NCI-H146 treated with DMSO at 0.1 percent for 48 hours (cell line): ENCODE measurements at regions not wholly inside any gene's neighbourhood (a gene's known extent, or its start where the extent isn't known, plus 50 kb on each side); places are given as distances from the start of the nearest gene placed in this dataset.

Experiments used
- DNase-seq: peaks from one replicate; lab custom pipeline; 2025; ENCODE audit not compliant: unreplicated experiment; lab: John Stamatoyannopoulos, UW

- no peak for DNase-seq
Measured at GRCh38 chr6:14655201-14656061, 537.9 kb downstream of the CD83 start.

- DNase-seq, result no peak
Measured at GRCh38 chr6:14656078-14656521, 538.5 kb downstream of the CD83 start.

GRCh38 chr6:14656649-14657048, 539.1 kb downstream of the CD83 start:
- DNase-seq, result no peak

GRCh38 chr6:14658030-14658429, 540.5 kb downstream of the CD83 start:
- DNase-seq, result no peak

GRCh38 chr6:14658886-14659561, 541.5 kb downstream of the CD83 start:
- DNase-seq, result no peak

DNA sequence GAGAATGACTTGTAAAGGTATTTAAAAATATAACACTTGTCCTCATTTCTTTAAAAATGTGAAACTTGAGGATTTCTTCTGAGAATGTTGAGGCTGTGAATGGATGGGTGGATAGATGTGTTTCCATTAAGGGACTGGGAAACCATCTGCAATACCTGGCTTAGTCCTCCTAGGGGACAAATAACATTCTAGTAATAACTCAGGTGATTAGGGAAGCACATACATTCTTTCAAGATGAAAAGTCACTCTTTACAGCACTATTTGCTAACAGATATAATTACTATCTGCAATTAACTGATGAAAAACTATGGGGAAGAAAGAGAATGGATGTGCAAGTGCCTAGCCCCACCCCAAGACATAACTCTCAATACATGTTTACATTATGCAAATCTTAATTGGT, 542.3 kb downstream of the CD83 start:
- no peak for DNase-seq

DNA sequence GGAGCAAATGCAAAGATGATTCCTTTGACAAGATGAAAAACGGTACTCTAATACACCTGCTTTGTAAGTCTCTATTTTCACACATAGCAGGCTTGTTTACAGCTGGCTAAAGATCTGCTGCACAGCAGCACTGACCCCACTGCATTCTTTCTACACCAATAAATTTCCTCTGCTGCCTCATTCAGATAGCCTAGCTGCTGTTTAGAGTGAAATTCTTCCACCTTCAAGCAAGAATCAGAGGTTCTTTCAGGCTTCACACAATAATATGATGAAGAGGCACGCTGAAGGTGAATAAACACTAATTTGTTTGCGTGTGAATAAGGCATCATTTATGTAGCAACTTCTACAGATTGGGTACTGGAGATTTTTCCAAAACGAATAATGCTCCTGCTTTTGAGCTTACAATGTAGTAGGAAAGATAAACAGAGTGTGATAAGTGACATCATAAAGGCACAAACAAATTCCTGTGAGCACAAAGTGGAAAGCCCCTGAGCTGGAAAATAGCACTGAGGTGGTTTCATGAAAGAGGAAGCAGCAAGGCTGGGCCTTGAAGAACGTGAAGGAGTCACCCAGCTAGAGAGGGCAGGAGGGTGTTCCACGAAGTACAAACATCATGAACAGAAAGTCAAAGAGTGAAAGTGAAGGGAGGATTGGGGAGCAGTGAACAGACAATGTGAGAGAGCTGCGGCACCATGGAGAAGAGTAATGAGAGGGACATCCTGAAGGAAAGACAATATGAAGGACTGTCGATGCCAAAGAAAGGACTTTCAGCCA, 543.4 kb downstream of the CD83 start:
- DNase-seq, result no peak

GRCh38 chr6:14661691-14662090, 544.1 kb downstream of the CD83 start:
- no peak for DNase-seq

DNA sequence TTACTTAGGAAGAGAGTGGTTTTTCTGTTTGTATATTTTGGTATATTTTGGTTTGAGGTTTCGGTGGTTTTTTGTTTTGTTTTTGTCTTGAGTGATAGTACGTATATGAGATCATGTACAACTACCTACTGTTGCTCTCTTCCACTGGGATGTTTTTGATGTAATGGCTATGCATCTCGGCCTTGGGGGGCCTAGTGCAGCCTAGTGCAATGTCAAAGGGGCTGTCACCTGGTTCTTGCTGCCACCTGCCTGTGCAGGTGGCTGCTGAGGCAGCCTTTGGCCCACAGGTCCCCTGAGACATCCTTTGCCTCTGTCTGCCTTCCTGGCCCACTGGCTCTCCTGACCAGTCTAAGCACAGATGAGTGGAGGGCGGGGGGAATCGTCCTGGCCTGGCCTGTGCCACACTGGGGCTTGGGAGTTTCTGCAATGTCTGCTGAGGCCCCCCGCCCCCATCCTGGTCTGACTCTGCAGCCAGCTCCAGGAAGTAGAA, 546.6 kb downstream of the CD83 start:
- peak; percentile 57 for DNase-seq

GRCh38 chr6:14664621-14665315, 547.2 kb downstream of the CD83 start:
- DNase-seq, result peak; percentile 88

DNA sequence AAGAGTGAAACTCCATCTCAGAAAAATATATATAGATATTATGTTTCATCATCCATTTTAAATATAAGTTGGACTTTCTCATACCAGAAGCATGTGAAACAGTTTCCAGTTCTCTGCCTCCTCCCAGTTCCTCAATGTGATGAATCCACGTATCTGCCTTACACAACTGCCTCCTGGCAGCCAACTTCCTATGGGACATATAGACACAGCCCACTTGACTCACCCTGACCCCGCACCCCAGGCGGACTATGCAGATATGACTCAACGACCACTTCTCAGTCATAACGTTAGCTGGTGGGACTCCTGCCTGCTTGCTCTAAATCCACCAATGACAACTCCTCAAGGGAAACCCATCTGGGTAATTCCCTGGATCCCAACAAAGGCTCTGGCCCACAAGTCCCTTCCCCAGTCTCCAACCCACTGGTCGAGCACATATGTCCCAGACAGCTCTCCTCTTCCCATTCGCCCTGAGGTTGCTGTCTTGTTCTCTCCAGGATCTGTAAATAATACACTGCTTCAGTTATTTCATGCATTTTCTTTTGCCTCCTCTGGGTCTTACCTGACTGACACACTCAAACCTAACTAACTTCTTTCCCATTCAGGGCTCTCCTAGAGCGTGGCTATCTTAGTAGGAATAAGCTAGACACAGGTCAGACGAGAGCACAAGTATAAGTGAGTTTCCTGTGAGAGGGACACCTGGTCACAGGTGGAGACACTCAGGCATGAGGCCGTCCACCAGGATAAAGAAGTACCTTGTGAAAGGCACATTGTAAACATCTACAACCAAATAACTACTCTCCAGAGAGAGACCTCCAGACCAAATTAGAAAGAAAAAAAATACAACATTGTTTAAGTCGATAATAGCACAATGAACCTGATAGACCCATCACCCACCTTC, 548.5 kb downstream of the CD83 start:
- DNase-seq, result no peak

- no peak for DNase-seq
Measured at GRCh38 chr6:14670806-14671205, 553.2 kb downstream of the CD83 start.

GRCh38 chr6:14671261-14671681, 553.7 kb downstream of the CD83 start:
- DNase-seq, result no peak

DNA sequence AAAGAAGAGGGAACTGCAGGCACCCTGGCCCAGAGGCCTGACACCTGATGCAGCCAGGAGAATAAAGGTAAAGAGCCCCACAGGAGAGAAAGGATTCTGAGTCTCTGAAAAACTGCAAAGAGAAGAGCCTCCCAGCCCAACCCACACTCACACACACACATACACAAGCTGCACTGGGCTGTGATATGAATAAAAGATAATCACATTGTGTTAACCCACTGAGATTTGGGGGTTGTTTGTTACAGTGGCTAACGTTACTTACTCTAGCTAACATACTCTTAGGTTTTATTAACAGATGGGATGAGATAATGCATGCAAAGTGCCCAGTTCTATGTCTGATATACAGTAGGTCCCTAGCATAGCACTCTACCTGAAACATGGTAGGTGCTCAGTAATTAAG, 554.4 kb downstream of the CD83 start:
- DNase-seq, result no peak

- no peak for DNase-seq
Measured at GRCh38 chr6:14673201-14673600, 555.6 kb downstream of the CD83 start.

DNA sequence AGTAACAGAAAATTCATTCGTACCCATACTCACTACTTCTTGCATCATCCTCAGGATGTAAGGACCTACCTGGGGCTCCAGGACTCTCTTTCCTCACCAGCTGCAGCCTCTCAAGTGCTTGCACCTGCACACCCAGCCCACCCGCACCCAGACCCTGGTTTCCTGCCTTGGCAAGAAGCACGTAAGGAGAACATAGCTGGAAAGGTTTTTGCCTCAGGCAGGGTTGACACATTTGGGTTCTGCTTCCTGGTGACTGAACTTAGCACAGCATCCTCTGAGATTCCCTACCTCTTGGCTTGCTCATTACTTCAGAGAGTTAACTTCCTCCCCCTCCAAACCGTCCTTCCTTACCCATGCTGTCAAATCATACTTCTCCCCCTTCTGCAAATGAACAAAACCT, 556.9 kb downstream of the CD83 start:
- no peak for DNase-seq

DNA sequence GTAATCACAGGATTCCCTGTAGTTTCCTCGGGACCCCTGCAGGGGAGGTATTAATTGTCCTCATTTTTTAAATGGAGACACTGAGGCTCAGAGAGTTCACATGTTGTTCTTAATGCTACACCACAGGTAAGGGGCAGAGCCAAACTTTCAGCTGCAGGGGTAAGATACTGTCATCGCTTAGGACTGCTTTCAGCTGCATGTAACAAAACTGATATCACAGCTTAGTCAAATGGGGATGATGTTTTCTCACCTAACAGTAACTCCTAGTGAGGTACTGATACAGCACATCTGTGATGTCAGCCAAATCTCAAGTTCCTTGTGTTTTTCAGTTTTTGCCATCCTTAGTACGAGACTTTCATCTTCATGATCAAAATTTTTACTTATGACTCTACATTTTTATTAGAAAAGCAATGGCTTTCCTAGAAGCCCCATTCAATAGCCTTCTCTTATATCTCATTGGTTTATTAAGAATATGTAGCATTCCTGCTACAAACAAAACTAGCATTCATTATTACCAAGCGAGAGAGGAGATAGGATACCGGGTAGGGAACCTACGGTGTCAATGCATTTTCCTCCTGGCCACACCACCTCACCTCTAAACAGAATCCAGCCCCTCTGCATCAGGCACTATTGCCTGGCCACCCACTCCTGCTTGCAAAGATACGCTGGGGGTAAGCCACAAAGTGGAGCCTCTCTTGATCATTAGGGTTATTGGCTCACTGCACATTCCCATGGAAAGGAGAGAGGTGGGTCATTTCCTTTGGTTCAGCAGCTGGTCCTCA, 557.5 kb downstream of the CD83 start:
- DNase-seq, result no peak

GRCh38 chr6:14676064-14676463, 558.5 kb downstream of the CD83 start:
- no peak for DNase-seq
